ENCODE measurements at regions not wholly inside any gene's neighbourhood (a gene's known extent, or its start where the extent isn't known, plus 50 kb on each side); places are given as distances from the start of the nearest gene placed in this dataset.
A peak's percentile ranks its signal among the peaks of the same experiment; 100 is the strongest.
"Not testable (repeated sequence)": the region's sequence is repeated elsewhere in the genome, so short reads cannot be mapped to it uniquely, and the experiment has no call there.

GRCh38 chr15:56568466-56569167 lies 103.7 kb upstream of the MNS1 start:
- DNase-seq (ENCODE audit: low read depth), result no peak

- DNase-seq (ENCODE audit: low read depth), result no peak
Observed at GRCh38 chr15:56557415-56557814, 92.5 kb upstream of the MNS1 start.

- no peak for DNase-seq (ENCODE audit: low read depth)
Observed at GRCh38 chr15:56553486-56553885, 88.5 kb upstream of the MNS1 start.

GRCh38 chr15:56552659-56553058 lies 87.7 kb upstream of the MNS1 start:
- DNase-seq (ENCODE audit: low read depth), result no peak

GRCh38 chr15:56540570-56540969 lies 75.6 kb upstream of the MNS1 start:
- not testable (repeated sequence) for DNase-seq (ENCODE audit: low read depth)

GRCh38 chr15:56540157-56540556 lies 75.2 kb upstream of the MNS1 start:
- DNase-seq (ENCODE audit: low read depth), result not testable (repeated sequence)

GRCh38 chr15:56538901-56539545 lies 74.1 kb upstream of the MNS1 start:
- no peak for DNase-seq (ENCODE audit: low read depth)

GRCh38 chr15:56537881-56538280 lies 72.9 kb upstream of the MNS1 start:
- DNase-seq (ENCODE audit: low read depth), result no peak

- DNase-seq (ENCODE audit: low read depth), result no peak
Observed at GRCh38 chr15:56534728-56535127, 69.8 kb upstream of the MNS1 start.

GRCh38 chr15:56533731-56534403 lies 68.9 kb upstream of the MNS1 start:
- DNase-seq (ENCODE audit: low read depth), result no peak

GRCh38 chr15:56532721-56533460 lies 68.0 kb upstream of the MNS1 start:
- DNase-seq (ENCODE audit: low read depth), result no peak

GRCh38 chr15:56530157-56530556 lies 65.2 kb upstream of the MNS1 start:
- no peak for DNase-seq (ENCODE audit: low read depth)

GRCh38 chr15:56528136-56528535 lies 63.2 kb upstream of the MNS1 start:
- no peak for DNase-seq (ENCODE audit: low read depth)

GRCh38 chr15:56524915-56525314 lies 60.0 kb upstream of the MNS1 start:
- peak; percentile 24 for DNase-seq (ENCODE audit: low read depth)

GRCh38 chr15:56523521-56523920 lies 58.6 kb upstream of the MNS1 start:
- DNase-seq (ENCODE audit: low read depth), result no peak

GRCh38 chr15:56519000-56519399 lies 54.1 kb upstream of the MNS1 start:
- DNase-seq (ENCODE audit: low read depth), result no peak

Measured in GM04503 (cell line).